ENCODE measurements at regions not wholly inside any gene's neighbourhood (a gene's known extent, or its start where the extent isn't known, plus 50 kb on each side); places are given as distances from the start of the nearest gene placed in this dataset.

DNA sequence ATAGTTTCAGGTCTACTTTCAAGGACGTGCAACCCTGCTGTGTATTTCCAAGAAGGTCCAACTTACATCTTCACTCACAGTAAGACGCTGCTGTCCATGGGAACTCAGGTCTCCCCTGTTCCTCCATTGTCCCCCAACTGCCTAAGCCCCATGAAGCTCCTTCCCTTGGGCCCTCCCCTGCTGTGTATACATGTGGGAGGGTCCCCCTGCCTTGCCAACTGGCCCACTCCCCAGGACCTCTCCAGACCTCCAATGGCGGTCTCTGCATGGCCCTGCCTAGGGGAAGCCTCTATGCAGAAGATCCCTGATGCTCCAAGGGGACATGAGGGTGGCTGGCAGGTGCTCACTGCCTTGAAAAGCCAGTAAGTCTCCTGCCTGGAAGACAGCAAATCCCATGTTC lies 186.7 kb upstream of the CST7 start:
- Mint-ChIP-seq H3K27ac (peak overlapping the region in 1 of 7 donors; percentile 37), H3K4me1 (peaks cover 6% of the 10 kb centered on the region), H3K9me3 (peaks cover 0 to 9% (median 2%) of the 10 kb centered on the region in 7 donors), H3K36me3 (no peaks in the 10 kb centered on the region), H3K4me3 (no peak overlapping the region), H3K27me3 (ENCODE audit: low read depth in 3 of 3) (peaks cover 4 to 9% (median 7%) of the 10 kb centered on the region in 3 donors)
- Histone ChIP-seq H3K27ac (ENCODE audit: low read depth in 1 of 2, low read length in 2 of 2) (no peak overlapping the region), H2AFZ (ENCODE audit: insufficient read depth, low read depth, low read length, poor library complexity, severe bottlenecking) (no peak overlapping the region), H3K27me3 (ENCODE audit: control insufficient read depth in 2 of 2, insufficient read depth in 2 of 2, low read length in 2 of 2) (no peaks in the 10 kb centered on the region), H3K4me2 (replicated peaks; ENCODE audit: extremely low read depth, low read length, poor library complexity, severe bottlenecking) (no peak overlapping the region), H3K79me2 (ENCODE audit: insufficient read depth, low read length) (no peaks in the 10 kb centered on the region), H3K9ac (ENCODE audit: insufficient read depth, low read length, poor library complexity, severe bottlenecking) (no peak overlapping the region), H3K9me3 (replicated peaks in 1 of 2; ENCODE audit: control insufficient read depth in 1 of 2, insufficient read depth in 1 of 2, low read length in 2 of 2) (peaks cover 0 to 2% of the 10 kb centered on the region in 2 donors), H3K4me3 (replicated peaks in 1 of 3; ENCODE audit: low read depth in 2 of 3, low read length in 3 of 3) (no peak overlapping the region), H3K36me3 (replicated peaks in 1 of 2; ENCODE audit: control insufficient read depth in 1 of 2, insufficient read depth in 2 of 2, low read length in 2 of 2) (no peaks in the 10 kb centered on the region), H4K20me1 (ENCODE audit: insufficient read depth, low read length) (no peaks in the 10 kb centered on the region), H3K4me1 (ENCODE audit: control insufficient read depth in 1 of 2, insufficient read depth in 2 of 2, low read length in 2 of 2) (no peaks in the 10 kb centered on the region)
- intact Hi-C loops (cut with micrococcal nuclease), result no loop called here
- DNase-seq, result no peak
- 100% methylated on average over 2 of the region's 3 CpGs for WGBS (ENCODE audit: insufficient coverage)
- no peak for TF ChIP-seq CTCF (IDR thresholded peaks at IDR 0.05)

DNA sequence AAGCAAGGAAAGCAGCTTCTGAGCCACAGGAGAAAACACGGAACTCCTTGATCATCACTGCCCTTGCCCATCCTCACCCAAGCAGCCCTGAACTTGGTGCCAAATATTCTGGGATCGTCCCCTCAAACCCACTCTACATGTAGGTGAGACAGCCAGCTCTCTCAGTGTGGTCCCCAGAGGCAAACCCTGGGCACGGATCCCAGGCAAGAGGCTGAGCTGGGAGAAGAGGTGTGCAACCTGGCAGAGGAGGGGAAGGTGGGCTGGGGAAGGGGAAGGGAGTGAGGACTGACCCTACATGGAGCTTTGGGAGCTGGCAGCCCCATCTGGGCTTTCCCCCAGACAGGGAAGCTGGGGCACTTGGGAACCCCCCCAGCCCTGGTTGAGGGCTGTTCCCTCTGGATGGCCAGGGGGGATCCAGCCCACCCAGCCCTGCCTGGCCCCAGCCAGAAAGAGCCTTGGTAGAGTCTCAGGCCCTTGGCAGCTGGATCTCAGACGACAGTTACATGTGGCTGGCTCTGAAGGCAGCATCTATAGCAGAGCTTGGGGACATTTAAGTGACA lies 186.2 kb upstream of the CST7 start:
- Histone ChIP-seq H3K4me3 (replicated peaks in 1 of 3; ENCODE audit: low read depth in 2 of 3, low read length in 3 of 3) (no peak overlapping the region), H2AFZ (ENCODE audit: insufficient read depth, low read depth, low read length, poor library complexity, severe bottlenecking) (no peak overlapping the region), H3K9ac (ENCODE audit: insufficient read depth, low read length, poor library complexity, severe bottlenecking) (no peak overlapping the region), H3K9me3 (replicated peaks in 1 of 2; ENCODE audit: control insufficient read depth in 1 of 2, insufficient read depth in 1 of 2, low read length in 2 of 2) (peaks cover 0 to 2% of the 10 kb centered on the region in 2 donors), H4K20me1 (ENCODE audit: insufficient read depth, low read length) (no peaks in the 10 kb centered on the region), H3K27me3 (ENCODE audit: control insufficient read depth in 2 of 2, insufficient read depth in 2 of 2, low read length in 2 of 2) (no peaks in the 10 kb centered on the region), H3K27ac (ENCODE audit: low read depth in 1 of 2, low read length in 2 of 2) (no peak overlapping the region), H3K4me2 (replicated peaks; ENCODE audit: extremely low read depth, low read length, poor library complexity, severe bottlenecking) (no peak overlapping the region), H3K79me2 (ENCODE audit: insufficient read depth, low read length) (no peaks in the 10 kb centered on the region), H3K36me3 (replicated peaks in 1 of 2; ENCODE audit: control insufficient read depth in 1 of 2, insufficient read depth in 2 of 2, low read length in 2 of 2) (no peaks in the 10 kb centered on the region), H3K4me1 (ENCODE audit: control insufficient read depth in 1 of 2, insufficient read depth in 2 of 2, low read length in 2 of 2) (no peaks in the 10 kb centered on the region)
- Mint-ChIP-seq H3K9me3 (peaks cover 0 to 9% (median 2%) of the 10 kb centered on the region in 7 donors), H3K36me3 (no peaks in the 10 kb centered on the region), H3K27me3 (ENCODE audit: low read depth in 3 of 3) (peaks cover 4 to 10% (median 7%) of the 10 kb centered on the region in 3 donors), H3K27ac (no peak overlapping the region), H3K4me1 (peaks cover 6% of the 10 kb centered on the region), H3K4me3 (no peak overlapping the region)
- no peak for DNase-seq
- WGBS (ENCODE audit: insufficient coverage), result 82% methylated on average over 2 of the region's 4 CpGs
- intact Hi-C loops (cut with micrococcal nuclease), result no loop called here
- no peak for TF ChIP-seq CTCF (IDR thresholded peaks at IDR 0.05)

All from CD14-positive monocyte (primary cell).